NT2/D1 (cell line): ENCODE measurements at regions not wholly inside any gene's neighbourhood (a gene's known extent, or its start where the extent isn't known, plus 50 kb on each side); places are given as distances from the start of the nearest gene placed in this dataset.

Experiments used
- SUZ12 ChIP-seq: IDR thresholded peaks from 2 replicates; pipeline ENCODE4 v1.6.1; 2011; ENCODE audit not compliant: insufficient read length, insufficient read depth; ENCODE audit errors: extremely low read depth
- YY1 ChIP-seq: IDR thresholded peaks from 2 replicates; pipeline ENCODE4 v1.6.1; 2011; ENCODE audit not compliant: insufficient read length, insufficient read depth

DNA sequence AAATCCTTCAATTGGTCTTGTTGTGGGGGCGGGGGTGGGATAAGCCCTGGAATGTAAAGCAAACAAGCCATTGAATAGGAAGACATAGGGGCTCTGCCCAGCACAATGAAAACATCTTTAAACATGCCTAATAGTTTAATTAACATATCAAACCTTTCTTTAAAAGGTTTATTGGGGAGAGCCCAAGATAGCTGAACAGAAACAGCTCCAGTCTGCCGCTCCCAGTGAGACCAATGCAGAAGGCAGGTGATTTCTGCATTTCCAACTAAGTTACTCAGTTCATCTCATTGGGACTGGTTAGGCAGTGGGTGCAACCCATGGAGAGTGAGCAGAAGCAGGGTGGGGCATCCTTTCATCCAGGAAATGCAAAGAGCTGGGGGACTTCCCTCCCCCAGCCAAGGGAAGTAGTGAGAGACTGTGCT lies 327.2 kb upstream of the CNKSR2 start:
- no peak for TF ChIP-seq SUZ12
- no peak for TF ChIP-seq YY1
